ENCODE measurements at regions not wholly inside any gene's neighbourhood (a gene's known extent, or its start where the extent isn't known, plus 50 kb on each side); places are given as distances from the start of the nearest gene placed in this dataset.

DNA sequence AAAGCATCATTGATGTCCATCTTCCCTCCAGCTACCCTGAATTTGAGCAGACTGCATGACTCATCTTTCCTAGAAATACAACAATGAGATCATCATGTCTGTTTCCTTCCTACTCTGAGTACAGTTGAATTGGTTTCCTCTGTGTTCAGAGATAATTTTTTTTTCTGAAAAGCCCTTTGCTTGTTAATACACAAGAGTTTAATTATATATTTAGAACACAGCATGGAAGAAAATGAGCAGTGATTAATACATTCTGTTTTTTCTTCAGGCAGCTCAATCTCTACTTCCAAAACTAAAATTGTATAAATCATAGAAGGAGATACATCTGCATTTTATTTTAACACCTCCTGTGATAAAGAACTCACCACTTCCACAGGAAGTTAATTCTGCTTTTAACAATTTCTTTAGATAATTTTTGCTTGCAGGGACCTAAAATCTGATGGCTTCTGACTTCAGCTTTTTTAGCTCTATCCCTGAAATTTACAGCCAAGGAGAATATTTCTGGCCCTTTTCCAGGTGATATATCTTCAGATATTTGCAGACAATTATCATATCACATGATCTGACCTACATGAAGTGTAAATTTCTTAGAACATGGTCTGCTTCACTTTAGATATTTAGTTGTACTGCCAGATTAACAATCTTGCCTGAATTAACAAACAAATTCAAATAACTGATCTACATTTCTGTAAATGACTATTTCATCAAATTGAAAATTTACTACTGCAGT is 249.0 kb downstream of the TRIB2 start (continued):
- TF ChIP-seq ARID3A (IDR thresholded peaks at IDR 0.05; ENCODE audit: borderline replicate concordance, low read depth, low read length) (peak; percentile 67), HDAC2 (IDR thresholded peaks at IDR 0.05) (peak; percentile 47; the same call in 1 of the 2 replicates), PYGO2 (tag; IDR thresholded peaks at IDR 0.05) (no peak), KDM1A (IDR thresholded peaks at IDR 0.05) (peak; percentile 58 to 61), JUN (IDR thresholded peaks at IDR 0.05; ENCODE audit: borderline replicate concordance, low read depth, low read length) (peak; percentile 99), JUN (CRISPR knock-in tag; IDR thresholded peaks at IDR 0.05; ENCODE audit: borderline replicate concordance) (no peak), RBM39 (optimal IDR thresholded peaks at IDR 0.05; ENCODE audit: low read depth, low read length) (no peak), NCOR1 (IDR thresholded peaks at IDR 0.05) (peak; percentile 86), XRCC3 (IDR thresholded peaks at IDR 0.05) (no peak), CCNT2 (IDR thresholded peaks at IDR 0.05; ENCODE audit: borderline replicate concordance, extremely low read depth, insufficient read length, low read depth, low read length) (no peak), NEUROD1 (IDR thresholded peaks at IDR 0.05; ENCODE audit: borderline replicate concordance, low read depth, low read length, partially characterized antibody) (peak; percentile 40), ARNT (IDR thresholded peaks at IDR 0.05) (0 out of 4 replicates have a peak, but pooled peaks of 1 of the 2 experiments have one; percentile 48), PURB (CRISPR knock-in tag; IDR thresholded peaks at IDR 0.05; ENCODE audit: low read depth) (no peak), GATAD2B (IDR thresholded peaks at IDR 0.05; ENCODE audit: borderline replicate concordance) (peak; percentile 54; the same call in 1 of the 2 replicates)
- TF ChIP-seq, protein P1, sequence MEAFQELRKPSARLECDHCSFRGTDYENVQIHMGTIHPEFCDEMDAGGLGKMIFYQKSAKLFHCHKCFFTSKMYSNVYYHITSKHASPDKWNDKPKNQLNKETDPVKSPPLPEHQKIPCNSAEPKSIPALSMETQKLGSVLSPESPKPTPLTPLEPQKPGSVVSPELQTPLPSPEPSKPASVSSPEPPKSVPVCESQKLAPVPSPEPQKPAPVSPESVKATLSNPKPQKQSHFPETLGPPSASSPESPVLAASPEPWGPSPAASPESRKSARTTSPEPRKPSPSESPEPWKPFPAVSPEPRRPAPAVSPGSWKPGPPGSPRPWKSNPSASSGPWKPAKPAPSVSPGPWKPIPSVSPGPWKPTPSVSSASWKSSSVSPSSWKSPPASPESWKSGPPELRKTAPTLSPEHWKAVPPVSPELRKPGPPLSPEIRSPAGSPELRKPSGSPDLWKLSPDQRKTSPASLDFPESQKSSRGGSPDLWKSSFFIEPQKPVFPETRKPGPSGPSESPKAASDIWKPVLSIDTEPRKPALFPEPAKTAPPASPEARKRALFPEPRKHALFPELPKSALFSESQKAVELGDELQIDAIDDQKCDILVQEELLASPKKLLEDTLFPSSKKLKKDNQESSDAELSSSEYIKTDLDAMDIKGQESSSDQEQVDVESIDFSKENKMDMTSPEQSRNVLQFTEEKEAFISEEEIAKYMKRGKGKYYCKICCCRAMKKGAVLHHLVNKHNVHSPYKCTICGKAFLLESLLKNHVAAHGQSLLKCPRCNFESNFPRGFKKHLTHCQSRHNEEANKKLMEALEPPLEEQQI (IDR thresholded peaks at IDR 0.05) = peak; percentile 19; the same call in 1 of the 2 replicates
